ENCODE measurements at regions not wholly inside any gene's neighbourhood (a gene's known extent, or its start where the extent isn't known, plus 50 kb on each side); places are given as distances from the start of the nearest gene placed in this dataset.

DNA sequence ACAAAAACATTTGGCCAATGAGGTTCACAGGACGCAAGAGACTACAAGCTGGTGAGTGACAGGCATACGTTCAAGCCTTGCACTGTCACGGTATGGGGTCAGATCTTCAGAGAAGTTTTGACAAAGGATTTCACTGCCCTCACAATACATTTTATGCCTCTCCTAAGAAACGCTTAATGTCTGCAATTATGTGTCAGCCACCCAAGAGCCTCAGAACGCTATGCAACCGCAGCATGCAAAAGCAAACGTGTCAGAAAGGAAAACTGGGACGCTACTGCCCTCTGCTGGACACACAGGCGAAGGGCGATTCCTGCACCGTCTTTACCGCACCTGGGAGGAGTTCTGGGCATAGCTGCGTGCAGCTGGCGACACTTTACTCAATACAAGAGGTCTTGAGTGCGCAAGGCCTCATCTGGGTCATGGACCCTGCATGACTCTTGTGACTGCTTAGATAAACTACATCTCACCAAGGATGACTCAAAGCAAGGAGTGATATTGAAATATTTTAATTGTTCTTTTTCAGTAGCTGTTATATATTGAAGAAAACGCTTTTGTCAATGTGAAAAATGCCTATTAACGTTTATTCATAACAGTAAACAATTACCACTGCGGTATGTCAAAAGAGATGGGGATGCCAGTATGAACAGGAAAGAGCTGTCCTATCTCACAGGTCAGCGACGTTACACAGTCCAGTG is 147.6 kb upstream of the FRG1 start:
- TF ChIP-seq, protein P1, sequence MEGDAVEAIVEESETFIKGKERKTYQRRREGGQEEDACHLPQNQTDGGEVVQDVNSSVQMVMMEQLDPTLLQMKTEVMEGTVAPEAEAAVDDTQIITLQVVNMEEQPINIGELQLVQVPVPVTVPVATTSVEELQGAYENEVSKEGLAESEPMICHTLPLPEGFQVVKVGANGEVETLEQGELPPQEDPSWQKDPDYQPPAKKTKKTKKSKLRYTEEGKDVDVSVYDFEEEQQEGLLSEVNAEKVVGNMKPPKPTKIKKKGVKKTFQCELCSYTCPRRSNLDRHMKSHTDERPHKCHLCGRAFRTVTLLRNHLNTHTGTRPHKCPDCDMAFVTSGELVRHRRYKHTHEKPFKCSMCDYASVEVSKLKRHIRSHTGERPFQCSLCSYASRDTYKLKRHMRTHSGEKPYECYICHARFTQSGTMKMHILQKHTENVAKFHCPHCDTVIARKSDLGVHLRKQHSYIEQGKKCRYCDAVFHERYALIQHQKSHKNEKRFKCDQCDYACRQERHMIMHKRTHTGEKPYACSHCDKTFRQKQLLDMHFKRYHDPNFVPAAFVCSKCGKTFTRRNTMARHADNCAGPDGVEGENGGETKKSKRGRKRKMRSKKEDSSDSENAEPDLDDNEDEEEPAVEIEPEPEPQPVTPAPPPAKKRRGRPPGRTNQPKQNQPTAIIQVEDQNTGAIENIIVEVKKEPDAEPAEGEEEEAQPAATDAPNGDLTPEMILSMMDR (IDR thresholded peaks at IDR 0.05) = peak; percentile 59 to 89 (median 73)
- no peak for TF ChIP-seq POLR2AphosphoS5 (IDR thresholded peaks at IDR 0.05)
- no peak for TF ChIP-seq POLR2A (IDR thresholded peaks at IDR 0.05)
